HG02870 (cell line): ENCODE measurements at regions not wholly inside any gene's neighbourhood (a gene's known extent, or its start where the extent isn't known, plus 50 kb on each side); places are given as distances from the start of the nearest gene placed in this dataset.

Experiments
- ATAC-seq: cut with Tn5 transposase; IDR thresholded peaks from one replicate; pipeline ENCODE4 v1.9.1; 2021; ENCODE audit warnings: mild to moderate bottlenecking, moderate library complexity; ENCODE audit not compliant: unreplicated experiment

DNA sequence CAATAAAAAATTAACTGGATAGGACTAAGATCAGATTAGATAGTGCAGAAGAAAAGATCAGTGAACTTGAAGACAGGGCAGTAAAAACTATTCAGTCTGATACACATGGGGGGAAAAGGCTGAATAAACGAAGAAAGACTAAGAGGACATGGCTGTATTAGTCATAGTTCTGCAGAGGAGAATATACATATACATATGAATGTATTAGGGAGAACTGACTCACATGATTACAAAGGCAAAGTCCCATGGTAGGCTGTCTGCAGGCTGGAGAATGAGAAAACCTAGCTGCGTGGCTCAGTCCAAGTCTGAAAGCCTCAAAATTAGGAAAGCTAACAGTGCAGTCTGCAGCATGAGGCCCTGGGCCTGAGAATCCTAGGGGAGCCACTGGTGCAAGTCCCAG is 98.2 kb upstream of the GNAO1 start:
- ATAC-seq, result no peak

DNA sequence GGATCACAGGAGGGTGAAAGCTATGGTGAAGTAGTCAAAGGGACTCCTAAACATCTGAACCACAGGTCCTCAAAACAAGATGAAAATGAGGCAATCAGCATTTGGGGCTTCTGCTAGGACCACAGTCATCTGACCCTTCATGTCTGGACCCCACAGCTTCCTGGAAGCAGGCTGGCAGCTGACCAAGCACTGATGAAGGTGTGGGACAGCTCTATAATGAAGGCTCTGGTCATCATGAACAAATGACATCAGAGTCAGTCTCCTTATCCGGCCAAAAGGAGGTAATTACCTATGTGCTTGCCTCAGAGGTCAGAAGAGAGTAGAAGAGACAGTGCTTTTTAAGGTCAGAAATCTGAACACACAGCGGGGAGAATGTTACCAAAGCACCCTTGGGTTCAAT is 101.2 kb upstream of the GNAO1 start:
- ATAC-seq, result no peak

DNA sequence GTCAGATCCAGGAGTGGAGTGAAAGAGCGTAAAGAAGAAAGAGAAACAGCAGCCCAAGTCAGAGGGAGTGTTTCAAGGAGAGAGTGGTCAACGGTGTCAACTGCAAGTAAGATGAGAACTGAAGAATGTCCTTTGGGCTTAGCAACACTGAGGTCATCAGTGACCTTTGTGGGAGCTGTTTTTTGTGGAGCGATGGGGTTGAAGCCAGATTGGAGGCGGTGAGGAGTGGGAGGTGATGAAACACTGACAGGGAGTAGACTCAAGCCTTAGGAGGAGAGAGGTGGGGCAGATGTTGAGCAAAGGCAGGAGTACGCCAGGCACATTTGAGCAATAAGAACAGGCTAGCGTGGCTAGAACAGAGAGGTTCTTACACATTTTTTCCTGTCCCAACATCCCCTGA is 103.7 kb upstream of the GNAO1 start:
- ATAC-seq, result no peak

DNA sequence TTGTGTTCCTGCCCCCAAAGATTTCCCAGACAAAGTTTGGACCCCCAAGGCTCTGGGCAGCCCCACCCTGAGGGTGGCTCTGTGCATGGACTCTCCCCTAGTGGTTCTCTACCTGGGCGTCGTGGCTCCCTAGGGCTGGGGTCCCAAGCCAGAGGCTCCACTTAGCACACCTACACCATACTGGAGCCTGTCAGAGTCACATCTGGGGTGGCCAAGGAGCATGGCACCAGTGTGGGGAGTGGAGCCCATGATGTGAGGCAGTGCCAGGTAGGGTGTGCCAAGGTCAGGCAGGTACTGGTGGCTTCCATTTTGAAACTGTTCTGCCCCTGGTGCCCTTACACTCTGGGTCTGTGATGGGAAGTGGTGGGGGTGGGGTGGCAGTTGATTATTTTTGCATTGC is 109.9 kb upstream of the GNAO1 start:
- ATAC-seq, result no peak

DNA sequence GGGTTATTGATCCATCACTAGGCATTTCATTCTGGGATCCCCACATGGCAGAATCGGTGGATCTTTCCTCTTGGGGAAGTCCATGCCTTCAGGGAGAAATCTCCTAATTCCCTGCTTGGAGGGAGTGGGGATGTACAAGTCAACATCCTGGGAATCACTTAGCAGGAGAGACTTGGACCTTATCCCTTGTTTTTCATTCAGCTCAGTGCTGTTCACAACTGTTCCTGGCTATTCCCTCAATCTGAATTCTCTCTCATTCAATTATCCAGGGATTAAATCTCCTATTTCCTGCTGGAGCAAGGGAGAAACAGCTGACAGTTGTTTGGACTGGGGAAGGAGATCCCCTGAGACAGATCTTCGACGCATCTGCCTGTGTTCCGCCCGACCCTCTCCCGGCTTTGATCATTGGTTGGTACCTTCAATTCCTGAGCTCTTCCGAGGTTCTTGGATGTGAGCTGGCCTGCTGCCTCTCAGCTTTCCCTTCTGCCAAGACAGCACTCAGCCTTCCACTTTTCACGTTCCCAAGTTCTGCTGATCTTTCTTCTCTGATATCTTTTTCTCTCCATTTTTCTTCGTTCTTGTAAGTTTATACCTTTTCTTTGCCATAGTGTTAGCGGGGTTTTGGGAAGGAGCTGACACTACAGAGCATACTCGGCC is 115.4 kb upstream of the GNAO1 start:
- ATAC-seq, result no peak

DNA sequence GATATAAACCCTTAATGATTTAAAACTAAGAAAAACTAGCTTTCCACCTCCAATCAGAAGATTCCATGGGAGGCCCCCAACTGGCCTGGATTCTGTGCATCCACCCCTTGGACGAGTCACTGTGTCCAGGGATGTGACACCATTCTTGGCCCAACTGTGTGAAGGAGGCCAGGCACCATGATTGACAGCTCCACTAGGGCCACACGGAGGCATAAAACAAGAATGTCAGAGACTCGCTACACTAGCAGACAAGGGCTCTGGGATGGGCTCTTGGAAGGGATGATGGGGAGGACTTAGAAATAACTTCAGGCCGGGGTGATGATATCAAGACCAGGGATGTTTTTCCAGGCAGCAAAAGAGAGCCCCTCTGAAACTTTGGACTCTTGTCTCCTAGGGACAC is 117.8 kb upstream of the GNAO1 start:
- no peak for ATAC-seq

DNA sequence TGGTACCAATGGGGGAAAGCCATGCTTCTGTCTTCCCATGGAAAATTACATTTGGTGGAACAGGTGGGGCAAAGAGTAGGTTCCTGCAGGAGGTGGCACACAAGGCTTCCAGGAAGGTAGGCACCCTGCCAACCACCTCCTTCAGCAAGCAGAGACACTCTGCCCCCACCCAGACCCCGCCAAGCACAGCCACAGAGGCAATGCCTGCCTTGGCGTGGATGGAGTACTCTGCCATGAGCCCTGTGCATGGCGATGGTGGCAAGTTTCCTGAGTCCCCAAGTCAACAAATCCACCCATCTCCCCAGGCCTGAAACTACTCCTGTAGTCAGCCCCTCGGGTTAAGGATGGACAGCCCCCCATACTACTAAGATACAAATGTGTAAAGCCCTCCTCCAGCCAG is 119.2 kb upstream of the GNAO1 start:
- ATAC-seq, result no peak

DNA sequence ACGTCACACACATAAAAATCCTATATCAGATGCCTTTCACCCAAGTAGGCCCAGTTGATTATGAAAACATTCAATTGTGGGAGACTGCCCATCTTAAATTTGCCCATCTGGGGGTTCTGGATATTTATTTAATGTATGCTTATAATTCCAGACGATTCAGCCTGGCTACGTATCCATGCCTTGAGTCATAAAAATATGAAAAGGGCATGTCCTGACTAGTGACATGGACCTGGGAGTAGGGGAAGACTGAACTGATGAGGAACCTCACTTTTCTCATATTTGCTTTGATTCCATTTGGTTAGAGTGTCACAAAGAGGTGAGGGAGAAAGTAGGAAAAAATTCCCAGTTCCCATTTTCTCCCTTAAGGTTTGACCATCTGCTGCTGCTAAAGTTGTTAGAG is 122.5 kb upstream of the GNAO1 start:
- ATAC-seq, result no peak

DNA sequence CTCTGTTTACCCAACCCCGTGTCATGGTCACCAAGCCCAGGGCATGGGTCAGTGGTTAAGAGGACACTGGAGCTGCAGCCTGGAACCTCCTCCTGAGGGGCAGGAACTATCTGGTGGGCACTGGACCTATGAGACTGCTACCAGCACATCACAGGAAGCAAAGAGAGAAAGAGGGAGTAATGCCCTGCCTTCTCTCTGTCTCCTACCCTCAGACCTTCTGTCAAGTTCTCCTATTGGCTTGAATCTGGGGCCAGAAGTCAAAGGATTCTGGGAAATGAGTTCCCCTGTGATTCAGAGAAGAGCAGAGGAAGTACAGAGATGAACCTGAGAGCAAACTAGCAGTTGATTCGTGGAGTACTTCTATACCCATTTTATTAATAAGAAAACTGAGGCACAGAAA is 123.0 kb upstream of the GNAO1 start:
- no peak for ATAC-seq

DNA sequence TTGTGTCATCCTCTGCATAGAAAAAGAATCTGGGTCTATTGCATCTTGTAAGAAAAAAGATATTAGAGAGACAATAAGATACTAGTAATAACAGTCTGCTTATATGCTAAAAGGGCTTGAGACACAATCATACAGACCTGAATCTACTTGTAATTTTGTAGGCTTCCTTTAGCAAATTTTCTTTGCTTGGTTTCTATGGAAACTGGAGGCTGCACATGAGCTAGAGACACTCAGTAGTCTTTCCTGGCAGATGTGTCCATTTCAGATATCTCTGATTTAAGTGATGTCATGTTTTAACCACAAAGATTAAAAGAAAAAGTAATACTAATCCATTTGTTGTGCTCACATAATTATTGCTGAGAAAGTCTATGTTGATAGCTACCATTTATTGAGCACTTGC is 123.9 kb upstream of the GNAO1 start:
- no peak for ATAC-seq

DNA sequence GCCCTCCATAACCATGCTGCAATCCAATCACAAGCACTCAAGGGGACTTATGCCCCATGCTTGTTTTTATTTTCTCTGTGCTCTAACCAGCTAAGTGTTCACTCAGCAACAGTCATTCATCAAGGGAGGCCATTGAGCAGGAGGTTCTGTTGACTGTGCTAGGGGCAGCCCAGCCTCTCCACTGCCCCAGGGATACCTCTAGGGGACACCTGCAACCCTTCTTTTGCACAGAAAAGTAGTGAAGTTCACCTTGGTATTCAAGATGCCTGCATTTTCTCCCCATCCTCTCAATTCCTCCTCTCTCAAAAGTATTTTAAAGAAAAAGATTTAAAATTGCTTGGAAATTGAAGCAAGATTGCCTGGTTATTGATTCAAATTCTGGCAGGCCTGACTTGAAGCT is 124.7 kb upstream of the GNAO1 start:
- ATAC-seq, result no peak

DNA sequence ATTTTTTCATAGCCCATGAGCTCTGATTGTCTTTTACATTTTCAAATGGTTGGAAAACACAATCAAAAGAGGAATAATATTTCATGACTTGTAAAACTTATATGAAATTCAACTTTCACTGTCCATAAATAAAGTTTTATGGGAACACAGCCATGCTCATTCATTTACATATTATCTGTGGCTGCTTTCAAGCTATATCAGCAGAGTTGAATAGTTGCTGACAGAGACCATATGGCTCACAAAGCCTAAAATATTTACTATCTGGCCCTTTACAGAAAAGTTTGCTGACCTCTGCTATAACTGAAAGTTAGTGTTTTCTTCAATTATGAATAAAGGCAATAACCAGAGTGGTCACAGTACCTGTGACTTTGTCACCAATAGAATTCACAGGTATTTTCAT is 128.2 kb upstream of the GNAO1 start:
- ATAC-seq, result no peak

DNA sequence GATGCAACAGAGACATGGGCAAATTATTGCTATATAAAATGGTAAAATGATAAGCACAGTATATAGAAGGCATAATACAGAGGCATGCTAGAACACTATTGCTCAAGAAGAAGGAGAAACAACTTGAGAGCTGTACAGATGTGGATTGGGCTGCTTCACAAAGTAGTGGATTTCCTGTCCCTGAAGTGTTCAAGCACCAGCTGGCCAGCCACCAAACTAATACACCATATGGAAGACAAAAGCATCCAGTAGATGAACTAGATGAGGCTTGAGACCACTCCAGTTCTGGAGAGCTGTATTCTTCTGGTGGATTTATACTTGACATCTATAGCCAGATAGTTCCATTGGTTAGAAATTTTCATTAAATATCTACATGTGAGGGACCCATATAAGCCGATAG is 134.1 kb upstream of the GNAO1 start:
- ATAC-seq, result no peak

DNA sequence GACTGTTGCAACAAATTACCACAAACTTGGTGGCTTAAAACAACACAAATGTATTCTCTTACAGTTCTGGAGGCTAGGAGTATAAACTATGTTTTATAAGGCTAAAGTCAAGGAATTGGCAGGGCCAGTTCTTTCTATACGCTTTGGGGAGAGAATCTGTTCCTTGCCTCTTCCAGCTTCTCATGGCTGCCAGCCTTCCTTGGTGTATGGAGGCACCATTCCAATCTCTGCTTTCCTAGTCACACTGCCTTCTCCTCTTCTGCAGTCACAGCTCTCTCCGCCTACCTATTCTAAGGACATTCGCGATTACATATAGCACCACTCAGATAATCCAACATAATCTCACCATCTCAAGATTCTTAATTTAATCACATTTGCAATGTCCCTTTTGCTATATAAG is 140.4 kb upstream of the GNAO1 start:
- no peak for ATAC-seq

DNA sequence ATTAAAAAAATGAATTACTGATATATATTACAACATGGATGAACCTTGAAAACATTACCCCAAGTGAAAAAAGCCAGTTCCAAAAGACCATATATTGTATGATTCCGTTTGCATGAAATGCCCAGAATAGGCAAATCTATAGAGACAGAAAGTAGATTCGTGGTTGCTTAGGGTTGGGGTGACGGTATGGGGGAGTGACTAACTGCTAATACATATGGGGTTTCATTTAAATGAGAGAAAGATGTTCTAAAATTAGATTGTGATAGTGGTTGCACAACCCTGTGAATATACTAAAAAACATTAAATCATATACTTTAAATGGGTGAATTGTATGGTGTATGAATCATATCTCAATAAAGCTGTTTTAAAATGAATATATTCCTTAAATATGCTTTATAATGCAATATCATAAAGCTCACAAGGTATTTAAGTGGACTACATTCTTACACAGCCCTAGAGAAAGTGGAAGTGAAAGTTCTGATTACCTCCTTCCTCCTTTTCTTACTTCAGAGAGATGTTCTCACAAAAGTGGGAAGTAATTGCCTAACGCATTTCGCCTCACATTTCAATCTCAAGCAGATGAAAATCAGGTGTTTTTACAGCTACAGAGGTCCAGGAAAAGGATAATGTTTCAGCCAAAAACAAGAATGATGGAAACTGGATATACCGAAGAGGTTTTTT is 142.7 kb upstream of the GNAO1 start:
- peak; percentile 91 for ATAC-seq

DNA sequence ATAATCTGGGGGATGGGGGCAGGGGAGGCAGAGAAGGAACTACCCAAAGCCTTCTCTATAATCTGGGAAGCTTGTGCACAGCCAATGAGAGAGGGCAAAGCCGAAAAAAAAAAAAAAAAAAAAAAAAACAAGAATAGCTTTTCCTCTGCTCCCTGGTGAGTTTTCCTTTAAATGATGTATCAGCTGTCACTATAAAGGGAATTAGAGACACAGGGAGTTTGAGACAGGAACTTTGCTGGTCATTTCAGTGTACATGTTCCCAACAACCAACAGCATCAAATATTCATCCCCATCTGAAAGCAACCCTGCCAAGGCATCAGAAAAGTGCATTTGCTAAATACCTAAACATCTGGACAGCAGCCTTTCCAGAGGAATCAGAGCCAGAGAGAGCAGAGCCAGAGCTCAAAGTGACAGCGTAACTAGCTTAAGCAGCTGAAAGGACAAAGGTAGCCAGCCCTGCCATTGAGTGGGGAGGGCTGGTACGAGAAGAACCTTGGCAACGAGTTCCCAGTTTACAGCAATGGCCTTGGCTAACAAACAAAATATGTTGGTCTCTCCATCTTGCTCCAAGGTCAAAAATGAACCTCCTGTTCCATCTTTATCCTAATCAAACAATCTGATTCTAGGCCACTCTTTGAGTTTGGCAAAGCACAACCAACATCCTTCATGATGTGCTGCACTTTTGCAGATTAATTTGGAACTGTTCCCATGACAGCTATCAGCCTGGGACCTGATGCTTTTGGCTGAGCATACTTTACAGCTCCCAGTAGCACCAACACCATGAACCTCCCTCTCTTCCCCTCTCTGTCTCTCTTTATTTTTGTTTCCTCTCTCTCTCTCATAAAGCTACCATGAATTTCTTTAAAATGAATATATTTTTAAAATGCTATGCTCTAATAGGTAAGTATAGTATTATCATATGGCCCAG is 143.7 kb upstream of the GNAO1 start:
- ATAC-seq, result no peak

DNA sequence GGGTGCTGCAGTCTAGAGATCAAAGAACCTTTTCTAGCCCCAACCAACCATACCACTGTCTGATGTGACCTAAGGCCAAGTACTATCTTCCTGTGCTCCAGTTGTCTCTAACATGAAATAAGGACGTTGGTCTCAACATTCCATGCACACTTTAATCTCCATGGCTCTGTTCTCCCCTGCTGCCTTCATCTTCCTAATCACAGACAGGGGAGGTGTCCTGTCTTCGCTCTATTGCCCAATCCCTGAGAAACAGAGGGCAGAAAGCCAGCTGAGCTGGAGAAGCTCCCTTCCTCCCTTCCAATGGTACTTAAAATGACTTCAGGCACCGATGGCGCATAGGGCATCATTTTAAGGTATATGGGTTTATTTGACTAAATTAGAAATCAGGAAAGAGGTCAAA is 148.9 kb upstream of the GNAO1 start:
- ATAC-seq, result no peak

DNA sequence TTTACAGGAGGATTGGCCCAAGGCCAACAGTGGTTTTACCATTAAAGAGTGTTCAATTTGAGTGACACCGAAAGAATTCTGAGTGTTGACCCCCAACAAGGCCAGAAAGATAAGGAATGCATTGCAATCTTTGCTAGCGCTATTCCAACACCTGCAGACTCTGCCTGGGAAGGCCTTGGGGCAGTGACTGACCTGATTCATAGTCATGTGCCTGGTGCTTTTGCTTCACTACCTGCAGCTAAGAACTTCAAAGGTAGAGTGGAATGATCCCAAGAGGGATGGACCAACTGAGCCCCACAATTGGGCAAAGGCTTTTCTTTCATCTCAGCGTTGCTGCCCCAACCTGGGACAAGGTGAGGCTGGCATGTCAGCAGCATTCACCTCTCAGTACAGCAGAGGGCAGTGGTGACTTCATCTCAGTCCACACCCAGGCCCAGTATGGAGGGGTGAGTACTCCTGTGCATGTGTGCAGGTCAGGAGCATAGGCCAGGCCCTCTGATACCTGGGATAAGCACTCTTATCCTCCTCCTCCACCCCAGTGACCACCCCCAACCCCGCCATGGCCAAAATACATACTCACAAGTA is 149.6 kb upstream of the GNAO1 start:
- ATAC-seq, result no peak

DNA sequence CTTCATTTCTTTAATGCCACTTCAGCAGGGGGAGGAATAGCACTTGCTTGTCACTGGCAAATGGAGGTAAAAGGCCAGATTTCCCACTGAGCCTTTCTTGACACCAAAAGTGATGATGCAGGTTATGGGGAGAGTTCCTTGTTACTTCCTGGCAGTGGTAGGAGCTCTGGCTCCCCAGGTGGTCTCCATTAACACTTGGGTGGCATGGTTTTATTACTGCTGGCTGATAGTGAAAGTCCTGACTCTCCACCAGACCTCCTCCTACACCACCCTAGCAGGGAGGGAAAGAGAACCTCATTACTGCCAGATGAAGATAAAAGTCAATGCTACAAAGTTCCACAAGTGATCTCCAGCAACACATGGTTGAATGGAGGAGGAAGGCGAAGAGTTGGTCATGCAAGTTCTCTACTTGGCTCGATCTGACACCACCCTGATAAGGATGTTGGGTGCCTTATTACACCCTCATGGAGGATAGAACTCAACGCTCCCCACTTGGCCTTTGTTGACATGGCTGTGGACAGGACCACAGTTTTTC is 152.7 kb upstream of the GNAO1 start:
- ATAC-seq, result no peak

DNA sequence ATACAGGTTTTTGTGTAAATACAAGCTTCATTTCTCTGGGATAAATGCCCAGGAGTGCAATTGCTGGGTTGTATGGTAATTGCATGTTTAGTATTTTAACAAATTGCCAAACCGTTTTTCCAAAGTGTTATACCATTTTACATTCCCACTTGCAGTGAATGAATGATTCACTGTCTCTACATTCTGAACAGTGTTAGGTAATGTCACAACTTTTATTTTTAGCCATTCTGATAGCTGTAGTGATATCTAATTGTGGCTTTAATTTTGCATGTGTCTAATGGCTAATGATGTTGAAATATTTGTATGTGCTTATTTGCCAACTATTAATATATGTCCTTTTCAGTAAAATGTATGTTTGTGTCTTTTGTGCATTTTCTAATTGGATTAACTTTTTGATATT is 156.9 kb upstream of the CES5A start:
- no peak for ATAC-seq

DNA sequence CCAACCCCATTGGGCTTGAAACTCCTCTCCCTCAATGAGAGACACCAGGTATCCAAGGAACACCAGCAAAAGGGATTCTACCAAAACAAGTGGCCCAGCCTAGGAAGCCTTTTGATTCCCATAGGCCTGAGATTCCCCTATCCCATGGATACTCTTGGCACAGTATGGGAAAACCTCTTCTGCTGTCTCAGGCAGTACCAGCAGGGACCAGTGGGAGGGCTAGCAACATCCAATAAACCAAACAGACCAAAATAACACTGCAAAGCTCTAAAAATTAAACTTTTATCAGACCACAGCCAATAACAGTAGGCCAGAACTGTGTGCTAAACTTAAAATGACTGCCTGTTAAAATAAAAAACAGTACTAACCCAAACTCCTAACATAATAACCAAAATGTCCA is 153.9 kb upstream of the CES5A start:
- no peak for ATAC-seq
